Osteocyte (in vitro differentiated cells): ENCODE measurements at regions not wholly inside any gene's neighbourhood (a gene's known extent, or its start where the extent isn't known, plus 50 kb on each side); places are given as distances from the start of the nearest gene placed in this dataset.

Experiments
- DNase-seq: peaks from one replicate; pipeline ENCODE4 v3.0.0; 2021; ENCODE audit warnings: mixed read lengths; ENCODE audit not compliant: unreplicated experiment; ENCODE audit errors: extremely low spot score
- H3K27ac Mint-ChIP-seq: one replicate; pipeline ENCODE4 v1.8.0; 2021; ENCODE audit warnings: mild to moderate bottlenecking, mixed read lengths; ENCODE audit not compliant: unreplicated experiment
- H3K27me3 Mint-ChIP-seq: one replicate; pipeline ENCODE4 v1.8.0; 2021; ENCODE audit warnings: mixed read lengths; ENCODE audit not compliant: unreplicated experiment
- H3K36me3 Mint-ChIP-seq: one replicate; pipeline ENCODE4 v1.8.0; 2021; ENCODE audit warnings: mixed read lengths; ENCODE audit not compliant: unreplicated experiment
- H3K4me1 Mint-ChIP-seq: one replicate; pipeline ENCODE4 v1.8.0; 2021; ENCODE audit warnings: mixed read lengths; ENCODE audit not compliant: unreplicated experiment
- H3K4me3 Mint-ChIP-seq: one replicate; pipeline ENCODE4 v1.8.0; 2021; ENCODE audit warnings: mild to moderate bottlenecking, moderate library complexity, mixed read lengths; ENCODE audit not compliant: unreplicated experiment
- H3K9me3 Mint-ChIP-seq: one replicate; pipeline ENCODE4 v1.8.0; 2021; ENCODE audit warnings: mixed read lengths; ENCODE audit not compliant: unreplicated experiment
- CTCF ChIP-seq: fragments of 200-600 bp; sonication (generic); IDR thresholded peaks from 2 replicates; pipeline ENCODE4 v1.5.0; 2021; ENCODE audit warnings: antibody characterized with exemption, mild to moderate bottlenecking, moderate library complexity

GRCh38 chr18:78169174-78169864, 810.3 kb upstream of the SALL3 start:
- Mint-ChIP-seq H3K27ac (no peak overlapping the region), H3K4me1 (no peaks in the 10 kb centered on the region), H3K36me3 (no peaks in the 10 kb centered on the region), H3K9me3 (peaks cover 42% of the 10 kb centered on the region), H3K4me3 (no peak overlapping the region), H3K27me3 (no peaks in the 10 kb centered on the region)
- TF ChIP-seq CTCF = no peak
- DNase-seq = no peak

DNA sequence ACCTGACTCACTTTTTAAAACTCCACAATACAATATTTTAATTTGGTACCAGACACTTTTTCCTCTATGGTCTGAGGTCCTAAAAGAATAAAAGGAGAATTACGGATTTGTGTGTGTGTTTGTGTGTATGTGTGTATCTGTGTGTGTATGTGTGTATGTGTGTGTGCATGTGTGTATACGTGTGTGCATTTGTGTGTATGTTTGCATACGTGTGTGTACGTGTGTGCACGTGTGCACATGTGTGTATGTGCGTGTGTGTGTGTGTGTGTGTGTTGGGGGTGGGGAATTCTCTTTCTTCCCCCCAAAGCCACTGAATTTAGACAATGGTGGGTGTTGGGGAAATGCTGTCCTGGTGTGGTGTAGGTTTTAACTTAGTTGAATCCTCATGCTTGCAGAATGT, 807.7 kb upstream of the SALL3 start:
- TF ChIP-seq CTCF = no peak
- H3K4me1 Mint-ChIP-seq = no peaks in the 10 kb centered on the region
- H3K4me3 Mint-ChIP-seq = no peak overlapping the region
- no peak overlapping the region for H3K27ac Mint-ChIP-seq
- peaks cover 44% of the 10 kb centered on the region for H3K9me3 Mint-ChIP-seq
- no peaks in the 10 kb centered on the region for H3K27me3 Mint-ChIP-seq
- H3K36me3 Mint-ChIP-seq = peaks cover under 1% of the 10 kb centered on the region
- no peak for DNase-seq

GRCh38 chr18:78174737-78175136, 804.9 kb upstream of the SALL3 start:
- no peaks in the 10 kb centered on the region for H3K4me1 Mint-ChIP-seq
- peaks cover 39% of the 10 kb centered on the region for H3K9me3 Mint-ChIP-seq
- peaks cover 1% of the 10 kb centered on the region for H3K36me3 Mint-ChIP-seq
- TF ChIP-seq CTCF = no peak
- no peak overlapping the region for H3K27ac Mint-ChIP-seq
- H3K4me3 Mint-ChIP-seq = no peak overlapping the region
- H3K27me3 Mint-ChIP-seq = no peaks in the 10 kb centered on the region
- DNase-seq = no peak

DNA sequence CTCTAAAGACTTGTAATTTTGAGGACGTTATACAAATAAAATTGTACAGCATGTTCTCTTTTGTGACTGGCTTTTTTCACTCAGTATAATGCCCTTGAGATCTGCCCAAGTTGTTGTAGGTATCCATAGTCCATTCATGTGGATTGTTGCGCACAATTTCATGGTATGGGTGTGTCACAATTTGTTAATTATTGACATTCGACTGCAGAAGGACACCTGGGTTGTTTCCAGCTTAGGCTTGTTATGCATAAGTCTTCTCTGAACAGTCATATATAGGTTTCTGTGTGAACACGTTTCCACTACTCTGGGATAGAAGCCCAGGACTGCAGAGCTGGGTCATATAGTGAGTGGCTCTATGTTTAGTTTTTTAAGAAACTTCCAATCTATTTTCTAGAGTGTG, 800.8 kb upstream of the SALL3 start:
- Mint-ChIP-seq H3K4me3 (no peak overlapping the region), H3K27me3 (no peaks in the 10 kb centered on the region), H3K4me1 (no peaks in the 10 kb centered on the region), H3K9me3 (peaks cover 59% of the 10 kb centered on the region), H3K27ac (no peak overlapping the region), H3K36me3 (peaks cover 1% of the 10 kb centered on the region)
- TF ChIP-seq CTCF = no peak
- DNase-seq = no peak

GRCh38 chr18:78180741-78181140, 798.9 kb upstream of the SALL3 start:
- H3K4me1 Mint-ChIP-seq = no peaks in the 10 kb centered on the region
- DNase-seq = no peak
- peaks cover 56% of the 10 kb centered on the region for H3K9me3 Mint-ChIP-seq
- H3K4me3 Mint-ChIP-seq = no peak overlapping the region
- TF ChIP-seq CTCF = no peak
- no peak overlapping the region for H3K27ac Mint-ChIP-seq
- no peaks in the 10 kb centered on the region for H3K27me3 Mint-ChIP-seq
- peaks cover 1% of the 10 kb centered on the region for H3K36me3 Mint-ChIP-seq
